SK-MEL-5 (cell line): ENCODE measurements at regions not wholly inside any gene's neighbourhood (a gene's known extent, or its start where the extent isn't known, plus 50 kb on each side); places are given as distances from the start of the nearest gene placed in this dataset.
"Not testable (repeated sequence)": the region's sequence is repeated elsewhere in the genome, so short reads cannot be mapped to it uniquely, and the experiment has no call there.

ENCODE experiments used
- DNase-seq: peaks from one replicate; pipeline ENCODE4 v3.0.0-alpha.2; 2016; ENCODE audit warnings: low read depth, low spot score
- in situ Hi-C: cut with HindIII; loops from 2 replicates; pipeline ENCODE4 v1.10.0; 2016; ENCODE audit warnings: low sequenced_read_pairs, high pct_unique_total_duplicates, low pct_unique_long_range_greater_than_20kb

- DNase-seq, in situ Hi-C loops: not testable (repeated sequence)
Observed at GRCh38 chr18:62469131-62469530, 53.7 kb upstream of the ZCCHC2 start.
